GM06990 (cell line): ENCODE measurements at regions not wholly inside any gene's neighbourhood (a gene's known extent, or its start where the extent isn't known, plus 50 kb on each side); places are given as distances from the start of the nearest gene placed in this dataset.

ENCODE experiments used
- DNase-seq: peaks from one replicate; pipeline ENCODE4 v3.0.0-alpha.2; 2011; ENCODE audit not compliant: insufficient read length; ENCODE audit errors: extremely low read depth
- H3K27me3 ChIP-seq: replicated peaks from 2 replicates; pipeline ENCODE4 v1.6.0; 2011; ENCODE audit warnings: low read length; ENCODE audit not compliant: control insufficient read depth, insufficient read depth
- H3K36me3 ChIP-seq: 2 replicates; pipeline ENCODE4 v1.5.1; 2011; ENCODE audit warnings: low read length; ENCODE audit not compliant: control insufficient read depth, insufficient read depth
- H3K4me3 ChIP-seq: replicated peaks from 2 replicates; pipeline ENCODE4 v1.5.1; 2011; ENCODE audit warnings: low read depth, mild to moderate bottlenecking, control low read depth, low read length
- CTCF ChIP-seq: IDR thresholded peaks from 2 replicates; pipeline ENCODE4 v1.5.1; 2011; ENCODE audit warnings: low read length, control low read depth, mild to moderate bottlenecking, inconsistent platforms; ENCODE audit not compliant: insufficient read depth, poor library complexity, severe bottlenecking

GRCh38 chr3:150114873-150115540 is 144.3 kb upstream of the PFN2 start:
- Histone ChIP-seq H3K4me3 (no peak overlapping the region), H3K36me3 (no peaks in the 10 kb centered on the region), H3K27me3 (no peaks in the 10 kb centered on the region)
- no peak for TF ChIP-seq CTCF
- DNase-seq, result peak; percentile 58

- no peak overlapping the region for H3K4me3 ChIP-seq
- TF ChIP-seq CTCF, result no peak
- no peak for DNase-seq
- H3K36me3 ChIP-seq, result no peaks in the 10 kb centered on the region
- H3K27me3 ChIP-seq, result no peaks in the 10 kb centered on the region
These were observed 143.6 kb upstream of the PFN2 start for GRCh38 chr3:150114273-150114672.

- no peak for DNase-seq
- no peak for TF ChIP-seq CTCF
- Histone ChIP-seq H3K36me3 (no peaks in the 10 kb centered on the region), H3K4me3 (no peak overlapping the region), H3K27me3 (no peaks in the 10 kb centered on the region)
These were observed 139.4 kb upstream of the PFN2 start for GRCh38 chr3:150110097-150110496.

GRCh38 chr3:150107429-150108175 is 136.9 kb upstream of the PFN2 start:
- DNase-seq, result no peak
- TF ChIP-seq CTCF, result no peak
- Histone ChIP-seq H3K27me3 (no peaks in the 10 kb centered on the region), H3K4me3 (no peak overlapping the region), H3K36me3 (no peaks in the 10 kb centered on the region)

GRCh38 chr3:150106740-150107428 is 136.2 kb upstream of the PFN2 start:
- no peaks in the 10 kb centered on the region for H3K27me3 ChIP-seq
- DNase-seq, result no peak
- TF ChIP-seq CTCF, result no peak
- H3K36me3 ChIP-seq, result no peaks in the 10 kb centered on the region
- H3K4me3 ChIP-seq, result no peak overlapping the region
